Panc1 (cell line): ENCODE measurements at regions not wholly inside any gene's neighbourhood (a gene's known extent, or its start where the extent isn't known, plus 50 kb on each side); places are given as distances from the start of the nearest gene placed in this dataset.

Source experiments
- CTCF ChIP-seq: fragments of 450-650 bp; IDR thresholded peaks from 2 replicates; pipeline ENCODE4 v1.5.1; 2017; ENCODE audit warnings: mild to moderate bottlenecking
- REST ChIP-seq, 2 experiments: IDR thresholded peaks; 2 replicates each; pipeline ENCODE4 v1.6.1; 2011 to 2012; ENCODE audit warnings: low read depth in 2 of 2, control low read depth in 1 of 2, low read length in 1 of 2, mild to moderate bottlenecking in 1 of 2, moderate library complexity in 1 of 2; ENCODE audit not compliant: insufficient read depth in 1 of 2

- TF ChIP-seq REST (IDR thresholded peaks at IDR 0.05; ENCODE audit: insufficient read depth in 1 of 2, low read depth in 2 of 2, low read length in 1 of 2), result no peak
- TF ChIP-seq CTCF, result no peak
Observed at GRCh38 chr7:34389332-34390078, 268.5 kb upstream of the NPSR1 start.
